Activated CD8-positive, alpha-beta memory T cell treated with anti-CD3 and anti-CD28 coated beads, Interleukin-2, amount 50 U/mL, for 4 hours (primary cell): ENCODE measurements at regions not wholly inside any gene's neighbourhood (a gene's known extent, or its start where the extent isn't known, plus 50 kb on each side); places are given as distances from the start of the nearest gene placed in this dataset.

Experiments used
- DNase-seq: peaks from one replicate; pipeline ENCODE4 v3.0.0-alpha.2; 2020

DNA sequence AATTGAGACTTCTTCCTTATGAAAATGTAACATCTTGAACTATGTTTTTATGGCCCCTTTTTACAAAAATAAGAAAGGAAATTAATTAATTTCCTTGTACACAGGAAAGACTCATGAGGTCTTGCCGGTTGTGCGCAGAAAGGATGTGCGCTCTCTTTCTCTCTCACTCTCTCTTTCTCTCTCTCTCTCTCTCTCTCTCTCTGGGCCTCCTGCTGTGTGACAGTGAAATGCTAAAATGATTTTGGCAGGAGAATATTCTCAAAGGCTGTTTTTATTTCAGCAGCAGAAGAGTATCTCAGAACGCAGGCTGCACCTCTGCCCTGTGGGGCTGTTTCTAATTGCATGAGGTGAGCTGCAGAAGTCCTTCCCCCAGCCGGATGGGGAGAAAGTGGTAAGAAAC, 349.0 kb downstream of the MID1IP1 start:
- no peak for DNase-seq

DNA sequence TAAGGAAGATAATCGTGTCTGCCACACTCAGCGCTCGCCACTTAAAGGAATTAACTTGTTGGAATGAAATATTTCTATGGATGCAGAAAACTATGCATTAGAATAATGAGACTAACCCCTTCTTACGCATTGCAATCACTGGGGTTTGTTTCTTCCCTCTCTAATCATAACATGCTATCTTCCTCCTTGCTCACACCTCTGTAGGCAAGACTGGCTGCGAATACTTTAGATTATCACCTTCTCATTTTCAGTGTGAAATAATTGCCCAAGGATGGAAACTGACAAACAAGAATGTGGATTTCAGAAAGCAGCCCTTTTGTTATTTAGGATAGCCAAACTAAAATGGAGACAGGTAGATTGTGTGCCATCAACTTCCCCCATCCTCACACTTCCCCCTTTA, 349.4 kb downstream of the MID1IP1 start:
- no peak for DNase-seq

DNA sequence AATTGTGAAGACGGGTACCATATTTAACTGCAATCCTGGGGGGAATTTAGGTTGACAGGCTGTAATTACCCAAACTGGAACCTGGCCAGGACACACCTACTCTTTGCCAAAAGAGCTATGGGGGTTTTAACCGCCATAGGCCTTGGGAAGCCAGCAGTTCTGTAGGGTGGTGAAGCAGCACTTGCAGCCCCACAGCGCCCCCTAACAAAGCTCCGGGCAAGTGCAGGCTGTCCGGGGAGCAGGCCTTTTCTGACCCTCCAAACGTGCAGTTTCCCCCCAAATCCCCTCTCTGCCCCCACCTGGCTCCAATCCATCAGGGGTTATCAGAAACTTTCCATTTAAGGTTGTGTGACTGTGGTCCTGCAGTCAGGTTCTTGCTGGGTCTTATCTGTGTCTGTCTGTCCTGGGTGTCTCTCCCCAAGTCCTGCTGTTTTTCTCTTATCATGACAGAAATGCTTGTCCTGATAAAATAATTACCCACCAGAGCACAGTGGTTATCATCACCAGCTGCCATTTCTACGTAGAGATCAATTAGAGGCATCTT, 350.9 kb downstream of the MID1IP1 start:
- peak; percentile 31 for DNase-seq

GRCh38 chrX:39156051-39156450, 354.8 kb downstream of the MID1IP1 start:
- no peak for DNase-seq

- DNase-seq = no peak
Measured at GRCh38 chrX:39157006-39157405, 355.7 kb downstream of the MID1IP1 start.

- DNase-seq = no peak
Measured at GRCh38 chrX:39157796-39158195, 356.5 kb downstream of the MID1IP1 start.

- no peak for DNase-seq
Measured at GRCh38 chrX:39158801-39159657, 357.8 kb downstream of the MID1IP1 start.

DNA sequence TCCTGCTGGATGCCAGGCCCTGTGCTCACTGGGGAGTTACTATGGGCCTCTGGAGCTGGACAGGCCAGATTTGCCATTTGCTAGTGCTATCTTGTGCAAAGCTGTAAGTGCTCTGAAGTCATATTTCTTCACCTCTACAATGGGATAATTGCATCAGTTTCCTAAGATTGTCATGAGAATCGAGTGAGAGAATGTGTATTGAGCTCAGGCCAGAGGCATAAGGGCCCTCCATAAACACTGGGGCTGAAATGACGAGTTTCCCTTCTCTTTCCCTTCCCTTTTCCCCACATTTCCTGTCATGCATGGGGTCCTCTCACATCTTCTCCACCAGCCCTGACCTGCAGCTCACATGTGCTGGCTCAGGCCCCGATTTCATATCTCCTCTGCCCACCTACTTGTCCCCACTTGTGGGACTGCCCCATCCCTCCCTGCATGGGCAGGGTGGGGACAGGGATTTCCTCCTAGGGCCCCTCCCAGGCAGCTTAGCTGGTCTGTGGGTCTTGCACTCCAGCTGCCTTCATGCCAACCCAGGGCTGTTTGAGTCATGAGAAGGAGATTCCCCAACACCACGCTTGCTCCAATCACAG, 358.8 kb downstream of the MID1IP1 start:
- DNase-seq = no peak

DNA sequence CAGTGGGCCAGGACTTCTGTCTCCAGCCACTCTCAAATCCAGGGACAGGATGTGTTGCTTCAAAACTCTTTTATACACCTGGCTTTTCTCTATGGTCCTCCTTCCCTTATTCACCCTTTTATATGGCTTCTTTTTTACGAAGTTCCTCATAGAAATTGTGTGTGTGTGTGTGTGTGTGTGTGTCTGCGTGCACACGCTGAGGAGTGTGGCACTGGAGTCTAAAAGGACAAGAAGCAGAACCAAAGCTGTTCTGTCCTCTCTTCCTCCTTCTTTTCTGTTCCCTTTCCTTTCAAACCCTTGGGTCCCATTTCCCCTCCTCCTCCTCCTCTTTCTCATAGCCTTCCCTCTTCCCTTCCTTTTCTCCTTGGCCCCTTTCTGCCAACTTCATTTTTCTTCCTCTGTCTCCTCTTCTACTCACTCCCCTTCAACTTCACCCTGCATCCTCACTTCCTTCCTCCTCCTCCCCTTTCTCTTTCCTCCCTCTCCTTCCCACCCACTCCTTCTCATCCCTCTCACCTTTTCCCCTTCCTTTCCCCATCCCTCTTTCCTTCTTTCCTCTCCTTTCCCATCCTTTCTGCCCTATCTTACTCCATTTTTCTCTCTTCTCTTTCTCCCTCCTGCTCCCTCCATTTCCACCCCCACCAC, 360.5 kb downstream of the MID1IP1 start:
- DNase-seq = no peak

- DNase-seq = peak; percentile 56
Measured at GRCh38 chrX:39162322-39162735, 361.1 kb downstream of the MID1IP1 start.

DNA sequence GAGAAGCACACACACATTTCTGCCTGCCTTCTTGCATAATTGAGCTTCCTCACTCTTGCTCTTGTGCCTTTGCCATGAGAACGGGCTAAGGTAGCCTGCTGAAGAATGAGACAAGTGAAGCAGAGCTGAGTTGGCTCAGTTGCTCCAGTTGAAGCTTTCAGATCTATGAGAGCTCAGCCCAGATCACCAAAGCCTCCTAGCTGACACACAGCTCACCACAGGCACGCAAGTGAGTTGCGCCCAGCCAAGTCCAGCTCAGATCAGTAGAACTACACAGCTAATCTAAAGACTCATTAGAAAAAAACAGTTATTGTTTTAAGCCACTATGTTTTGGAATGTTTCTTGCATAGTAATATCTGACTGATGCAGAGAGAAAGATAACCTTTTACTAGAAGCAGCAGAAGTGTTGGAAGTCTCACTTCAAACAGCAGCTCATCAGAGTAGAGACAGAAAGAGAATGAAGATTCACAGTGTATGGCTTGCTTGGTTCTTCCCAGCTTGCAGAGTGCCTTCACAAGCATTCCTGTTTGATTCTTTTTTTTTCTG, 362.4 kb downstream of the MID1IP1 start:
- no peak for DNase-seq

- no peak for DNase-seq
Measured at GRCh38 chrX:39164212-39164611, 363.0 kb downstream of the MID1IP1 start.

- no peak for DNase-seq
Measured at GRCh38 chrX:39165185-39165584, 363.9 kb downstream of the MID1IP1 start.

DNA sequence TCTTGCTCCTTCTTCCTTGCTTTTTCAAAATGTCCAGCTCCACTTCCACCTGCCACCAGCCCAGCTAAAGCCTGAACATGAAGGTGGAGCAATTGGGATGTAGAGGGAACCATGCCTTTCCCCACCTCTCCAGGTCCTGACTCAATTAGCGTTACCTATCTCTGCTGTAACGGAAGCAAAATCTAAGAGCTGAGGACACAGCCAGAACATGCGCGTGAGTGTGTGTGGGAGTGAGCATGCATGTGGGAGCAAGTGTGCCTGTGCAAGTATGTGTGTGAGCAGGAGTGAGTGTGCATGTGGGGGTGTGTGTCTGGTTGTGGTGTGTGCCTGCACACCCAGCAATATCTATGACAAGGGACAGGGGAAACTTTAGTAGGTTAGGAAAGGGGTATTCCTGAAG, 364.5 kb downstream of the MID1IP1 start:
- DNase-seq = no peak

- DNase-seq = no peak
Measured at GRCh38 chrX:39167791-39168190, 366.5 kb downstream of the MID1IP1 start.

GRCh38 chrX:39168609-39169008, 367.4 kb downstream of the MID1IP1 start:
- DNase-seq = no peak

DNA sequence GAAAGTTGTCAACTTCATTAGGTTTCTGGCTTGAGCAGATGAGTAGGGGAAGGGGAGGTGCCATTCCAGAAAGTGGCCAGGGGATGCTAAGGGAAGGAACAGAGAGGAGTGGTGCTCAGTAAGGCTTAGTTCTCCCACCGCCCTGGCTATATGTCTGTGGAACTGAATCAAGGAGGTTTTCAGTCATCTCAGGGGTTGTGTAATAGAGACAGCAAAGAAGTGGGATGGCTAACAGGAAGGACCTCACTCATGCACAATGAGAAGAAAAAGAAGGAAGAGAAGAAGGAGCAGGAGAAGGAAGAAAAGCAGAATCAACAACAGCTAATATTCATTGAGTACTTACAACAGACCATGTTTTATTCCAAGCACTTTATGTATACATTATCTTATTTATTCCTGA, 368.7 kb downstream of the MID1IP1 start:
- DNase-seq = no peak

DNA sequence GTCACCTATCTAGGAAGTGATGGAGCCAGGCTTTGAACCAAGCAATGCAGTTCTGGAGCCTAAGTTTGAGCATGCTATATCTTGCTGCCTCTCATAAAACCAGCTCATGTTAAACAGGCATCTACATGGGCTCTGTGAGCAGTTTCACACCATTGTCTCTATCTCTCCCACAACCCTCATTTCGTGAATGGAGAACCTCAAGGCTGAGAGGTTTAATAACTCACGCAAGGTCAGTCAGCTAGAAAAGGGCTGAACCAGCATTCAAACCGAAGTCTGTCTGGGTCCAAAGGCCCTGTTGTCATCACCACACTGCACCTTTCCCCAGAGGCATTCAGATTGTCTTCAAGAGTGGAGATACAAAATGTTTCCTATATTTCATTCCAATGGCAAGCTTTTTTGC, 369.2 kb downstream of the MID1IP1 start:
- DNase-seq = no peak

GRCh38 chrX:39171686-39172085, 370.4 kb downstream of the MID1IP1 start:
- no peak for DNase-seq

DNA sequence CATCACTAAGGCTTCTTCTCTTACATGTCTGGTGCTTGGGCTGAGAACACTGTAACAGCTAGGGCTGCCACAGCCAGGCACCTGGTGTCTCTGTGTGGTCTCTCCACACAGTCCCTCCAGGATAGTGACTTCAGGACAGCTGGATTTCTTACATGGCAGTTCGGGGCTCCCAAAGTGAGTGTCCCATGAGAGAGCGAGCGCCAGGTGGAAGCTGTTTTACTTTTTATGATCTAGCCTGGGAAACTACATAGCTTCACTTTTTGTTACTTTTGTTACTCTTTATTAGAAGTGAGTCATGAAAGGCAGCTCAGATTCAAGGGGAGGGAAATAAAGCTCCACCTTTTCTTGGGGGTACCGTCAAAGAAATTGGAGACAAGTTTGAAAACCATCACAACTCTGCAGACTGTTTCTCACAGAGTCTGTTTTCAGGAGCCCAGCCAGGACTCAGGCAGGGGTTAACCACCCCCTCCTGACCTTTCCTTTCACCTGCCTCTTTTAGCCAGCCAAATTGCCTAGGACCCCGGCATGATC, 373.0 kb downstream of the MID1IP1 start:
- DNase-seq = no peak

GRCh38 chrX:39174772-39175417, 373.6 kb downstream of the MID1IP1 start:
- peak; percentile 36 for DNase-seq

DNA sequence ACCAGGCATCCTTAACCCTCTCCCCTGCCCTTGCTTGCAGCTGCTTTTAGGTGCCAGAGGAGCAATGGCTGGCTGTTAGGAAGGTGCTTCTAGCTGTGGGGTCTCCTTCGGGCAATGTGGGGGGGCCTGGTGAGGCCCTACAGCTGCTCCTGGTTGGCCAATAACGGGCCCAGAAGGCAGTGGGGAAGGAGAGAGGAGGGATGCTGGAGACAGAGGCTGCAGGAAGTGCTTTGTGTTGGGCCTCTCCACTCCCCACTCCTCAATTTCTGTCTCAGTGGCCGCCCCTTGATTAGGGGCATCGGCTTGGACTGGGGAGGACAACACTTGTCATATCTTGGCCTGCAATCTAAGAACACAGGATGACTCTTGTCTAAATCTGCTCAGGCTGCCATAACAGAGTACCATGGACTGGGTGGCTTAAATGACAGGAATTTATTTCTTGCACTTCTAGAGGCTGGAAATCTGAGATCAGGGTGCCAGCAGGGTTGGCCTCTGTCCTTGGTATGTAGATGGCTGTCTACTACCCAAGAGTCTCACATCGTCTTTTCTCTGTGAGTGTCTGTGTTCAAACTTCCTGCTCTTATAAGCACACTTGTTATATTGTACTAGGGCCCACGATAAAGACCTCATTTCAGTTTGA, 374.3 kb downstream of the MID1IP1 start:
- no peak for DNase-seq
